ENCODE measurements at regions not wholly inside any gene's neighbourhood (a gene's known extent, or its start where the extent isn't known, plus 50 kb on each side); places are given as distances from the start of the nearest gene placed in this dataset.

DNA sequence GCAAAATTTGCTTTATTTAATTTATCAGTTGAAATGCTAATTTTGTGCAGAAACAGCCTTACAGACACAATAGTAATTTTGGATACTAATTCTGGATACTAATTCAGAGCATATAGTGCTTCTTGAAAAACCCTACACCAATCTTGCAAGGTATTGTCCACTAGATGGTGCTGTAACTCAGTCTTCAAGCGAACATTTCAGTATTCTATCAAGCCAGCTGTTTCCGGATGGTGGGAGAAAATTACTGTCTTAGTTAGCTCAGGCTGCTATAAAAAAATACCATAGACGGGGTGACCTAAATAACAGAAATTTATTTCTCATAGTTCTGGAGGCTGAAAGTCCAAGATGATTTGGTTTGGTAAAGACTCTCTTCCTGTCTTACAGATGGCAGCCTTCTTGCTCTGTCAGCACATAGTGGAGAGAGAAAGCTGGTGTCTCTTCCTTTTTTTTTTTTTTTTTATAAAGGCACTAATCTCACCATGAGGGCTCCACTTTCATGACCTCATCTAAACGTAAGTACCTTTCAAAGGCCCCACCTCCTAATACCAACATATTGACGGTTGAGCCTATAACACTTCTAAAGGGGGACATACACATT is 1306.5 kb upstream of the CDH9 start:
- peak; percentile 90 for FAIRE-seq
- Histone ChIP-seq H3K4me1 (replicated peaks in 1 of 4; ENCODE audit: control insufficient read depth in 3 of 4, insufficient read depth in 4 of 4, low read length in 3 of 4) (no peaks in the 10 kb centered on the region), H2BK15ac (ENCODE audit: low read length) (no peak overlapping the region), H3K14ac (ENCODE audit: insufficient read length) (no peak overlapping the region), H2BK12ac (ENCODE audit: low read depth, low read length) (no peak overlapping the region), H2AK5ac (ENCODE audit: low read depth, low read length) (no peak overlapping the region), H2BK20ac (ENCODE audit: low read length) (no peak overlapping the region), H3K23me2 (ENCODE audit: low read depth, low read length) (no peaks in the 10 kb centered on the region), H3K56ac (replicated peaks; ENCODE audit: insufficient read length, low read depth, low read length) (no peak overlapping the region), H2AFZ (ENCODE audit: low read length) (peak overlapping the region; percentile 80; the same call in 1 of the 2 replicates), H3K4me2 (ENCODE audit: insufficient read depth in 1 of 2, low read depth in 2 of 2, low read length in 2 of 2) (no peak overlapping the region), H3K4me3 (ENCODE audit: extremely low read depth in 1 of 4, insufficient read depth in 2 of 4, low read depth in 3 of 4, low read length in 4 of 4) (no peak overlapping the region), H3K4ac (replicated peaks; ENCODE audit: insufficient read length, low read depth, low read length) (no peak overlapping the region), H3K36me3 (ENCODE audit: control insufficient read depth in 2 of 4, insufficient read depth in 4 of 4, low read length in 3 of 4) (no peaks in the 10 kb centered on the region), H3K79me1 (ENCODE audit: low read depth, low read length) (no peaks in the 10 kb centered on the region), H3K27me3 (replicated peaks in 1 of 4; ENCODE audit: control insufficient read depth in 3 of 4, extremely low read depth in 1 of 4, insufficient read depth in 3 of 4, low read length in 3 of 4) (no peaks in the 10 kb centered on the region), H3K9ac (replicated peaks in 1 of 4; ENCODE audit: extremely low read depth in 1 of 4, low read depth in 3 of 4, low read length in 3 of 4) (no peak overlapping the region), H4K5ac (ENCODE audit: insufficient read length, low read depth, low read length) (no peak overlapping the region), H4K8ac (ENCODE audit: extremely low read depth, insufficient read depth, low read length) (no peak overlapping the region), H2BK5ac (ENCODE audit: low read depth, low read length) (no peak overlapping the region), H2BK120ac (replicated peaks; ENCODE audit: low read depth, low read length) (no peak overlapping the region), H4K20me1 (replicated peaks in 1 of 2; ENCODE audit: control insufficient read depth in 1 of 2, insufficient read depth in 2 of 2, low read length in 2 of 2) (no peaks in the 10 kb centered on the region), H3K9me3 (ENCODE audit: insufficient read depth in 2 of 2, low read depth in 1 of 2, low read length in 1 of 2) (no peaks in the 10 kb centered on the region), H3K27ac (ENCODE audit: low read depth, low read length) (no peak overlapping the region), H3K23ac (ENCODE audit: insufficient read length) (no peak overlapping the region), H4K91ac (replicated peaks; ENCODE audit: insufficient read length, low read length) (no peak overlapping the region), H3K79me2 (ENCODE audit: control insufficient read depth in 1 of 2, insufficient read depth in 2 of 2, low read length in 2 of 2) (no peaks in the 10 kb centered on the region), H3K18ac (ENCODE audit: extremely low read depth, low read length) (no peak overlapping the region)
- ChIA-PET POLR2A (ENCODE audit: partially characterized antibody) (interaction anchor here (0.9 kb wide), 1 partner anchor 11 kb away, joined by 3 read pairs; no protein-coding TSS in a partner anchor), CTCF (ENCODE audit: partially characterized antibody) (interaction anchor here (0.6 to 3.8 kb wide), 29 partner anchors 9 to 1257 kb away, joined by 3 to 22 read pairs (median 4); no protein-coding TSS in a partner anchor)
- peak in 1 of 2 experiments; percentile 2 for DNase-seq (ENCODE audit: low read depth in 1 of 2, low spot score in 2 of 2)
- WGBS, 2 experiments (ENCODE audit: extremely low coverage in 1 of 2, insufficient coverage in 1 of 2, insufficient read length in 1 of 2, insufficient replicate concordance in 2 of 2, low coverage in 1 of 2, low lambda C conversion rate in 2 of 2, missing lambda C conversion rate in 1 of 2), result 28% methylated on average over 5 of the region's 5 CpGs; no CpG with 5 or more reads in 1 of the 2 experiments
- peak; percentile 85 to 86 for TF ChIP-seq RAD21 (IDR thresholded peaks at IDR 0.05 in 1 of 2, conservative IDR thresholded peaks at IDR 0.05 in 1 of 2; ENCODE audit: low read depth in 2 of 2, low read length in 2 of 2)
- no peak for TF ChIP-seq POLR2A (IDR thresholded peaks at IDR 0.05; ENCODE audit: control extremely low read depth in 1 of 2, low read depth in 2 of 2, low read length in 2 of 2)
- TF ChIP-seq, protein P1, sequence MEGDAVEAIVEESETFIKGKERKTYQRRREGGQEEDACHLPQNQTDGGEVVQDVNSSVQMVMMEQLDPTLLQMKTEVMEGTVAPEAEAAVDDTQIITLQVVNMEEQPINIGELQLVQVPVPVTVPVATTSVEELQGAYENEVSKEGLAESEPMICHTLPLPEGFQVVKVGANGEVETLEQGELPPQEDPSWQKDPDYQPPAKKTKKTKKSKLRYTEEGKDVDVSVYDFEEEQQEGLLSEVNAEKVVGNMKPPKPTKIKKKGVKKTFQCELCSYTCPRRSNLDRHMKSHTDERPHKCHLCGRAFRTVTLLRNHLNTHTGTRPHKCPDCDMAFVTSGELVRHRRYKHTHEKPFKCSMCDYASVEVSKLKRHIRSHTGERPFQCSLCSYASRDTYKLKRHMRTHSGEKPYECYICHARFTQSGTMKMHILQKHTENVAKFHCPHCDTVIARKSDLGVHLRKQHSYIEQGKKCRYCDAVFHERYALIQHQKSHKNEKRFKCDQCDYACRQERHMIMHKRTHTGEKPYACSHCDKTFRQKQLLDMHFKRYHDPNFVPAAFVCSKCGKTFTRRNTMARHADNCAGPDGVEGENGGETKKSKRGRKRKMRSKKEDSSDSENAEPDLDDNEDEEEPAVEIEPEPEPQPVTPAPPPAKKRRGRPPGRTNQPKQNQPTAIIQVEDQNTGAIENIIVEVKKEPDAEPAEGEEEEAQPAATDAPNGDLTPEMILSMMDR (IDR thresholded peaks at IDR 0.05; ENCODE audit: control extremely low read depth in 1 of 3, insufficient read depth in 1 of 3, low read depth in 1 of 3, low read length in 3 of 3), result peak in 2 of 3 experiments; percentile 55 to 70; a peak in 2 of 4 replicates

Measured in H1 (cell line).